ENCODE measurements at regions not wholly inside any gene's neighbourhood (a gene's known extent, or its start where the extent isn't known, plus 50 kb on each side); places are given as distances from the start of the nearest gene placed in this dataset.
"Not testable (repeated sequence)": the region's sequence is repeated elsewhere in the genome, so short reads cannot be mapped to it uniquely, and the experiment has no call there.

DNA sequence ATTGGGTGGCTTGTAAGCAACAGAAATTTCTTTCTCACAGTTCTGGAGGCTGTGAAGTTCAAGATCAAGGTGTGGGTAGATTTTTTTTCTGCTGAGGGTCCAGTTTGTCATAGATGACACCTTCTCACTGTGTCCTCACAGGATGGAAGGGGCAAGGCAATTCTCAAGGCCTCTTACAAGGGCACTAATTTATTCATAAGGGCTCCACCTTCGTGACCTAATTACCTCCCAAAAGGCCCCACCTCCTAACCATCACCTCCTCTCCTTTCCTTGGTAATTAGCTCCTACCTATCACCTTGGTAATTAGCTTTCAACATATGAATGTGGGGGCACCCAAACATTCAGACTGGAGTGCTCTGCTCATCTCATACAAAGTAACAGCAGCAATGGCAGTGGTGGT lies 92.3 kb upstream of the CD44 start:
- peak; percentile 52 for DNase-seq

DNA sequence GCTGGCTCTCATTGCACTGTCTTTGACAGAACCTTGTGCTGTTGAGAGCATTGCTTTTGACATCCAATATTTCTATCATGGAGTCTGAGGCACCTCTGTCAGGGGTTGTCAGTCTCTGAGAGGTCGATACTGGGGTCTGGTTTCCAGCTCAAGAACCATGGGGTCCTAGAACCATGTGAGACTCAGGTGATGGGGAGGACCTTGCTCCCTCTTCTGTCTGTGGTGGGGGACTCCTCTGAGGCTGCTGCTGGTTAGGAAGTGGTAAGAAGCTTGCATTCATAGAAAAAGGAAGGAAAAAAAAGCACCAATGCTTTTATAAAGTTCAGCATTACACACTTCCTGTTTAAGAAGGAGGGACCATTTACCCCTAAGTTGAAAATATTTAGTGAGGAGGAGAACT lies 91.8 kb upstream of the CD44 start:
- peak; percentile 83 for DNase-seq

DNA sequence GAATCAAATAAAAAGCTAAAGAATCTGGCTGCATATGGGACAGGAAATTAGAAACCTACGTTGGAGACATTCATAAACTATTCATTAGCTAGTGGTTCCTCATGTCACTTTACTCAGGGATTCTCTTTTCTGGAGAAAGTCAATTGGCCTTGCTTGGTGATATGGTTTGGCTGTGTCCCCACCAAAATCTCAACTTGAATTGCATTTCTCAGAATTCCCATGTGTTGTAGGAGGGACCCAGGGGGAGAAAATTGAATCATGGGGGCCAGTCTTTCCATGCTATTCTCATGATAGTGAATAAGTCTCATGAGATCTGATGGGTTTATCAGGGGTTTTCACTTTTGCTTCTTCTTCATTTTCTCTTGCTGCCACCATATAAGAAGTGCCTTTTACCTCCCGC lies 91.2 kb upstream of the CD44 start:
- no peak for DNase-seq

DNA sequence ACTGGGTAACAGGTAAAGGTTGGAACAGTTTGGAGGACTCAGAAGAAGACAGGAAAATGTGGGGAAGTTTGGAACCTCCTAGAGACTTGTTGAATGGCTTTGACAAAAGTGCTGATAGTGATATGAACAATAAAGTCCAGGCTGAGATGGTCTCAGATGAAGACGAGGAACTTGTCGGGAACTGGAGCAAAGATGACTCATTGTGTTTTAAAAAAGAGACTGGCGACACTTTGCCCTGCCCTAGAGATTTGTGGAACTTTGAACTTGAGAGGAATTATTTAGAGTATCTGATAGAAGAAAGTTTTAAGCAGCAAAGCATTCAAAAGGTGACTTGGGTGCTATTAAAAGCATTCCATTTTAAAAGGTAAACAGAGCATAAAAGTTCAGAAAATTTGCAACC lies 90.6 kb upstream of the CD44 start:
- not testable (repeated sequence) for DNase-seq

DNA sequence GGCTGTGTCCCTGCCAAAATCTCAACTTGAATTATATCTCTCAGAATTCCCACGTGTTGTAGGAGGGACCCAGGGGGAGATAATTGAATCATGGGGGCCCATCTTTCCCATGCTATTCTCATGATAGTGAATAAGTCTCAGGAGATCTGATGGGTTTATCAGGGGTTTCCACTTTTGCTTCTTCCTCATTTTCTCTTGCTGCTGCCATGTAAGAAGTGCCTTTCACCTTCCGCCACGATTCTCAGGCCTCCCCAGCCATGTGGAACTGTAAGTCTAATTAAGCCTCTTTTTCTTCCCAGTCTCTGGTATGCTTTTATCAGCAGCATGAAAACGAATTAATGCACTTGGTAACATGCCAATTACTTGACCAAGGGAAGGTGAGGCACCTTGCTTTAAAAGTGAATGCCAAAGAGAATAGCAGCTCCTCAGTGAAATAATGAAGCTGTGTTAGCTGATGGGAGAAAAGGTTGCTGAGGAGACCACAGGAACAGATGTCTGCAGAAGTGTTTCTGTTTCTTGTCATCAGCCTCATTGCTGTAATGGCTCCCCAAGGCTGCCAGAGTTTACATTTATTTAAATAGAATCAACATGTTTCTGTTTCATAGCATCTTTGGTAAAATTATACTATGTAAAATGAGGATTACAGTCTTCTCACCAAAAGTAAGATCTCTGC lies 89.0 kb upstream of the CD44 start:
- no peak for DNase-seq

DNA sequence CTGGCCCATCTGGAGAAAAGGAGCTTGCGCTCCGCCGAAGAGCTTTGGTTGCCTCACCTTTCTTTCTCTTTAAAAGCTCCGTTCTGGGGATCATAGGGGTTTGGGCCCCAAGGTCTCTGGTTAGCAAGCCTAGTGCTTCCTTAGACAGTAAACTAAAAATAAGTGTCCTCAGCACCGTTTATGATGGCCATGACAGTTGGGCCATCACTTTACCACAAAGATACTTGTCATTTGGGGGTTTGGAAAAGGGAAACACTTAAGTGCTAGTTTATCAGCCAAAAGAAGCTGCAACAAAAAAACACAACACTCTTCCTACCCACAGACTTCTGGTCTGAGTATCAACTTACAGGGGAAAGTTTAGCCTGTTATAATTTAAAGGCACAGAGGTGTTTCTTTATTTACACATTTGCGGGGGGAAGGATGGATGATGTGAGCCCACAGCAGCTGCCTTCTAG lies 88.4 kb upstream of the CD44 start:
- DNase-seq, result no peak

DNA sequence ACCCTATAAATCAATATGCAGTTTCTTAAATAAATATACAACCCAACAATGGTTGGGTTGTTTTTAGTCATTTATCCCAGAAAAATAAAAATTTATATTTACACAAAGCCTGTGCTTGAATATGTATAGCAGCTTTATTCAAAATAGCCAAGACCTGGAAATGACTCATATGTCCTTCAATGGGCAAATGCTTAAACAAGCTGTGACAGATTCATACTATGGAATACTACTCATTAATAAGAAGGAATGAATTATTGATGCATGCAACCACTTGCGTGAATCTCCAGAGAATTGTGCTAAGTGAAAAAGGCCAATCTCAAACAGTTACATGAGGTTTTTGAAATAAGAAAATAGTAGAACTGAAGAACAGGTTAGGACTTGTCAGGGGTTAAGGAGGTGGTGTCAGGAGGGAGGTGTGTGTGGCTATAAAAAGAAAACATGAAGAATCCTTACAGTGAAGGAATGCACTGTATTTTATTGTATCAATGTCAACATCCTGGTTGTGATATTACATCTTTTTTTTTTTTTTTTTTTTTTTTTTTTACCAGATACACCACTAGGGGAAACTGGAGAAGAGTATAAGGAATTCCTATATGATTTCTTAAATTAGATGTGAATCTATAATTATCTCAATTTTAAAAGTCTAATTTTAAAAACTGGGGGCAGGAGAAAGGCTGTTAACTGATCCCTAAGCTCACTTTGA lies 82.4 kb upstream of the CD44 start:
- no peak for DNase-seq

DNA sequence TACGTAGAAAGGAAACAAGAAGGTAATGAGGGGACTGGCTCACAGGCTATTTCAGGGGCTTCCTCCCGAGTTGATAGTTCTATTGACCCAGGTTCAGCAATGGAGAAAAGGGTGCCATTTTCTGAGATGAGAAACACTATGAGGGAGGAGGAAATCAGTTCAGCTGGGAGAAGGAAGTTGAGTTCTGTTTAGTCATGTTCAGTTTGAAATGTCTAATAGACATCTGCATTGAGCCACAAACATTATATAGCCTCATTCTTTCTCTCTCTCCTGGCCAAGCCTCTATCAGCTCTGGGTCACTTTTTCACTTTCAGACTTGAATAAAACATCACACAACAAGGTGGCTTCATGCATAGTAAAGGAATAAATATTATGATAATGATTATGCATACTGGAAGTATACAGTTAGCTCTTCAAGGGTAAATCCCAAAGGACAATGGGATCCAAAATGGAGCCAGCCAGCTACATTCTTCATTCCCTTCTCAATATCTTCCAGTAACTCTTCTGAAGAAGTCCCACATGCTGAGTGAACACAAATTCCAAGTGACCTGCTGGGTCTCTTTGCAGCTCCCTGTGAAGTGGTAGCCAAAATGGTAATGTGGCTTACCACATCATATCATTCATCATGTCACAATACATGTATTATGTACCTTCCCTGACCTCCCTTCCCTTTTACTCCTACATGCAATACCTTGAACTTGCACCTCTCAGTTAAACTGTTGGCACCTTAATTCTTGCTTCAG lies 80.9 kb upstream of the CD44 start:
- DNase-seq, result no peak

DNA sequence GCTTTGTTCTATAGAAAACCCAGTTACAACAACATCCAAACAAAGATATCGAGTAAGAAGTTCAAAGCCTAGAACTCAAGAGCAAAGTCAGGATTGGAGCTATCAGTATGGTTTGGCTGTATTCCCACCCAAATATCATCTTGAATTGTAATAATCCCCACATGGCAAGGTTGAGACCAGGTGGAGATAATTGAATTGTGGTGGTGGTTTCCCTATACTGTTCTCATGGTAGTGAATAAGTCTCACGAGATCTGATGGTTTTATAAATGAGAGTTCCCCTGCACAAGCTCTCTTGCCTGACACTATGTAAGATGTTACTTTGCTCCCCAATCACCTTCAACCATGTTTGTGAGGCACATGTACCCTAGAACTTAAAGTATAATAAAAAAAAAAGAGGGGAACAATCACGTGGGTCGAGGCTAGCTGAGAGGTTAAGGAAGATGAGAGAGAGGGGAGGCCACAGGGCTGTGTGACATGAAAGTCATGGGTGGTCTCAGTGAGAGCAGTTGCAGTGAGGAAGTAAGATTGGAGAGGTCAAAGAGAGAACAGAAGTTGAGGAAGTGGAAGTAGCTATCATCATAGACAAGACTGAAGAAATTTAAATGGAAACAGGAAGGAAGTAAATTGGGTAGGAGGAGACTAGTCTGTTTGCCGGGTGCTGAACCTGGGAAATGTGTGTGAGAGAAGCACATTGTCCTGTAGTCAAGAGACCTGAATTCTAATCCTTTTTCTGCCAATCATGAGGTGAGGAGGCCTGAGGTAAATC lies 80.1 kb upstream of the CD44 start:
- DNase-seq, result no peak

DNA sequence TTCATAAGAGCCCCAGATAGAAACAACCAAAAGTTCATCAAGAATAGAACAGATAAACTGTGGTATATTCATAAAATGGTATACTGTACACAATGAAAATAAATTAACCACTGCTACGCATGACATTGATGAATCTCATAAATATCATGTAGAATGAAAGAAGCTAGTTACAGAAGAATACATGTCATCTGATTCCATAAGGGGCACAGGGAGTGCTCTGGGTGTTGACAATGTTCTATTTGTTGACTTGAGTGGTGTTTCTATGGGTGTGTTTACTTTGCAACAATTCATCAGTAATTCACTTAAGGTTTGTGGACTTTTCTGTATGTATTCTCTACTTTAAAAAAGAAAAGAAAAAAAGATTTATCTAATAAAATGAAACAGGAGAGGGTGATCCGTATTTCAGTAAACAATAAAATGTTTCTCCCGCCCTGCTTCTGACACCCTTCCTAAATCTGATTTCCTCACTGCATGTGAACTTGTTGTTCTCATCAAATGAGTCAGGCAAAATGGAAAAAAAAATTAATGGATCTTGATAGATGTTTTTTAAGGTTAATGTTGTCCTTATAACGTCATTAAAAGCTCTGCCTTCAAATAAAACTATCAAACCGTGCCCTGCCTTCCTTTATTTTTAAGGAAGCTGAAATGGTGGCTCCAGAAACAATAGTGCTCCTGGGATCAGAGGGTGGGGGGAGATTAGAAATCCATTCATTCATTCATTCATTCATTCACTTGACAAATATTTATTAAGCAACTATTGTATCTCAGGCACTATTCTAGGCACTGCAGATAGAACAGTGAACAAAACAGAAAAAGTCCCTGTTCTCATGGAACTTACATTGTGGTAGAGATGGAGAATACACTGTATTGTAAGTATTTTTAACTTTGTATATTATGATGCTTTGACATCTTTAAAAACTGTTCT lies 77.2 kb upstream of the CD44 start:
- DNase-seq, result no peak

DNA sequence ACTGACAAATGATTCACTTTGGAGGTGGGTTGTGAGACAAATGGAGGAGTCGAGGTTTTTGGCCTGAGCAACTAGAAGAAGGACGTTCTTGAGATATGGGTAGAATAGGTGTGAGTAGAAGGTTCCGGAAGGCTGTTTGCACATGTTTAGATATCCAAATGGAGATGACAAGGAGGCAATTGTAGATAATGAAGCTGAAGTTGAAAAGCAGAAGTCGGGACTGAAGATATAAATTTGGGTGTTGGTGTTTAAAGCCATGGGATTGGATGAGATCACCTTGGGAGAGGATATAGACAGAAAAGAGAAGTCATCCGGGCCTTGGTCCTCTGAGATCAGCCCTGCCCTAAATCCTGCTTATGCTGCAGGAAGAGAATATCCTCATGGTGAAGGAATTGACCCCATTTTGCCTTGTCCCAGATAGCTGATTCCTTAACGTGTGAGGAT lies 75.5 kb upstream of the CD44 start:
- DNase-seq, result no peak

DNA sequence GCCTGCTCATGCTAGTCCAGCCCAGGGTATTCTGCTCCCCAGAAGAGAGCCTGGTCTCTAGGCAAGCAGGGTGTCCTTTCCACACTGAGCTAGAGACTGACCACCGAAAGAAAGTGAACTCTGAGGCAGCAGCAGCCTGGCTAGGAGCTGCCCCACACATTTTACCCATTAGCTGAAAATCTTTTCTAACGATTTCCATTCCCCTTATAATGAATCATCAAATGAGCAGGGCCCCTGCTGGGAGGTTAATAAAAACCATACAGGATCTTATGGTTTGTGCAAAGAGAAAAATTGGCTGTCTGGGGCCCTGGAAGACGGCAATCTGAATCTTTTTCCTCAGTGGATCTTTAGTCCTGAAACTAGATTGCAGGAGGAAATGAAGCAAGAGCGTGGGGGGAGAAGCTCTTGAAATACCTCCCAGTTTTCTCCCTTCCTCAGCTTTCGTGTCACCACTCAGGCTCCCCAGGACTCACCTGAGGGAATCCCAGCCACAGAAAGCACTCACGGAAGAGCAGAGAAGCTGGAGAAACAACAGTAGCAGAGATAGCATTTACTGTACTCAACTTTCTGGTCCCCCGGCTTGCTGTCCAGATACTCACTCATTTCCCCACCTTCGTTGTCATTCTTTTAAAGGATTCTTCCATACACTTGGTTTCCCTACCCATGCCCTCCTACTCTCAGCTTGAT lies 74.7 kb upstream of the CD44 start:
- no peak for DNase-seq

DNA sequence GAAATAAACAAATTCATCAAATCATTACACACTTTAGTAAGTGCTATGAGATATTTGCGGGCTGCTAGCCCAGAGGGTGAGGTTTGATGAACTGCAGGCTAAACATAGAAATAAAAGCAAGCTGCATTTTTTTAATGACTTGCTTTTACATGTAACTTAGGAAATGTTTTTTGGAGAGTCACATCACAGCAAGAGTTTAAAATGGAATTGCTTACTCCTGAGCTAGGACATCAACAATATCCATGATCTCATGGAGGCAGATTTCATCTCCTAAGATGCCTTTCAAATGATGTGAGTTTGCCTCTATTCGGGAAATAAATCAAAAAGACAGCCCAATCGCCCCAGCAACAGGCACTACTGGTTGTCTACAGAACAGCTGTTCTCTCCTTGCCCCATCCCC lies 73.4 kb upstream of the CD44 start:
- DNase-seq, result no peak

DNA sequence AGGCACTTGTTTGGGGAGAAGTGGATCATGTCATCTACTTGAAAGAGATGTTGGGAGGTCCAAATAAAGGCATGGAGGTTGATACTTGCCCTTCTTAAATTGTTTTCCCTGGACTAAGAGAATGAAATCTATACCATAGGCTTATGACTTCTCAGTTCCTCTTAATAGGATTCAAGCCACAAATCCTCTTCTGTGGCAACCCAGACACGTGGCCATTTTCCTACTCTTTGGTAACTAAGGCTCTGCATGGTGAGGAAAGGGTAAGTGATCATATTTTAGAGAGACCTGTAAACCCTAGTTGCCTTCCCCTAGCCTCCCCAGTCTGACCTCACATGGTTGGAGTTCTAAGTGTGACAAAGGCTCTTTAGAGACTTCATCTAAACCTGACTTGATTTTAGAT lies 72.9 kb upstream of the CD44 start:
- no peak for DNase-seq

DNA sequence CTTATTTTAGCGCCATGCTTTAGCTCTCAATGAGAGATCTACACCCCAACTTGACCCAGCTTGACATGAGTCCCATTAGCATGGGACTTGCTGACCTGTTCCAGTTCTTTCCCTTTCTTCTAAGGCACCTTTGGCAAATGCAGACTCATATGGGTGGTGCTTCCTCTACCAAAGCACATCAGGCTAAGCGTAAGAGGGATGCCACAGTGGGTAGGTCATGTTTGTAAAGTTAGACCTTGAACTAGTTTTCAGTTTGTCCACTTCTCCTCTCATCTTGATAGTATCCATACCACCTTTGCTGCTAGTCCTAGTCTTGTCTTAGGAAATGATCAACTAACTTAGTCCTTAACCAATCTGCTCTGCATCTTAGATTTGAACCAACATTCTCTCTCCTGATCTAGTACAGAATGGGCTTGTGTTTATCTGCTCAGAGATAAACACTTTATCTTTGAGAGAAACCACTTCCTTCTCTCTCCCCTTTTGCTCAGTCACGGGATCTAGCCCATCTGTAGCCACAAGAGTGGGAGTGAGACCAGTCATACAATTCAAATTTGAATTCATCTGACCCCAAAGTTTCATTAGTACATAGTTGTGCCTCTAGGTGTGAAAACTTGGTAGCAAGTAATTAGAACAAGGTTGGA lies 72.1 kb upstream of the CD44 start:
- DNase-seq, result peak; percentile 57

DNA sequence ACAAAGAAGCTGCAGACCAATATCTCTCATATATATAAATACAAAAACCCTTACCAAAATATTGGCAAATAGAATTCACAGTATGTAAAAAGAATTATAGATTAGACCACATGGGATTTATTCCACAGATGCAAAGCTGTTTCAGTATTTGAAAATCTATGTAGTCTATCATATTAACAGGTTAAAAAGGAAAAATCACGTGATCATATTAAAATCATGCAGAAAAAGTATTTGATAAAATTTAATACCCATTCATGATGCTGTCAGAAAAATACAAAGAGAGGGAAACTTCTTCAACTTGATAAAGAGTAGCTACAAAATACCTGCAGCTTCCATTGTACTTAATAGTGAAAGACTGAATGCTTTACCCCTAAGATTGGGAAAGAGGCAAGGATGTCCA lies 67.2 kb upstream of the CD44 start:
- no peak for DNase-seq

DNA sequence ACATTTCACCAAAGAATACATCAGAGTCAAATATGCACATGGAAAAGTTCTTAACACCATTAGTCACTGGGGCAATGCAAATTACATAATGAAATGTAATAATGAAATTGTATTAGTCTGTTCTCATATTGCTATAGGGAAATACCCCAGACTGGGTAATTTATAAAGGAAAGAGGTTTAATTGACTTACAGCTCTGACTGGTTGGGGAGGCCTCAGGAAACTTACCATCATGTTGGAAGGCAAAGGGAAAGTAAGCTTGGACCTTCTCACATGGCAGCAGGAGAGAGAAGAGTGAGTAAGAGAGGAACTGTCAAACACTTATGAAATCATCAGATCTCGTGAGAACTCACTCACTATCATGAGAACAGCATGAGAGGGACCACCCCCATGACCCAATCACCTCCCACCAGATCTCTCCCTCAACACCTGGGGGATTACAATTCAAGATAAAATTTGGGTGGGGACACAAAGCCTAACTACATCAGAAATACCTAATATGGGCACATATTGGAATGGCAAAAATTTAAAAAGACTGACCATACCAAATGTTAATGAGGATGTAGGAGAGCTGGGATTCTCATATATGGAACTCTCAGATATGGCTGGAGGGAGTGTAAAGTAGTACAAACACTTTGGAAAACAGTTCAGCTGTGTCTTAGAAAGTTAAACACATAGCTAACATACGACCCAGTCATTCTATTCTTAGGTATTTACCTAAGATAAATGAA lies 65.1 kb upstream of the CD44 start:
- DNase-seq, result no peak

DNA sequence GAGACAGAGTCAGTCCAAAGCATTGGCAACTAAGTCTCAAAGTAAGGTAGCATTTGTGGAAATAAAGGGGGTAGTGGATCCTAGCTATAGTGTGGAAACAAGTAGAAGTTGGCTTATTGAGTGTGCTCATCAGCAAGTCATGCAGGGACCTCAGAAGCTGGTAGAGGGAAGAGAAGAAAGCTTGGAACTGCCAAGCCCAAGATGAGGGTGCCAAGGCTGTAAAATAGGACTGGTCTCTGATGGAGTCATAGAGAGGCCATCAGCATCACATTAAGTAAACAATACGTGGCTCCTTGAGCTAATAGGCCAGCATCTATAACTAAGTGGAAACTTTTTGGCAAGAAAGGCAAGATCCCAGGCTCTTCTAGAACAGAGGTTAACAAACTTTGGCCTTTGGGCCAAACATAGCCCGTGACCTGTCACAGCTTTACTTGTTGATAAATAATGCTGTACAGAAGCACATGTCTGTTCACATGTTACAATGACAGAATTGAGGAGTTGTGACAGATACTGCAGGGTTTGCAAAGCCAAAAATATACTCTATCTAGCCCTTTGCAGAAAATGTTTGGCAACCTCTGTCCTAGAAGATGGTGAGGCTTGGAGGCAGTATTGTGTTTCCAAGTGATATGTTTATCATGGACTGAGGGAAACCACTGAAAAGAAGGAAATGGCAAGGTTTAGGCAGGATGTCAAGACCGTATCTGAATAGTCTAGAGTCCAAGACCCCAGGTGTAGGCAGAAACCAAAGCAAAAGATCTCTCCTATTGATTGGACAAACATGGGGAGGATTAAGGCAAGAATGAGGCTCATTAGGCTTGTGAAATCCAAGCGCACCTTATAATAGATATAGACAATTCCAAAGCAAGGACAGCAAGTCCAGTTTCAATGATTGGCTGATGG lies 62.5 kb upstream of the CD44 start:
- DNase-seq, result no peak
